Suppressor macrophage treated with lipopolysaccharide for 4 hours (primary cell): ENCODE measurements at regions not wholly inside any gene's neighbourhood (a gene's known extent, or its start where the extent isn't known, plus 50 kb on each side); places are given as distances from the start of the nearest gene placed in this dataset.

ENCODE experiments used
- DNase-seq: peaks from one replicate; pipeline ENCODE4 v3.0.0-alpha.2; 2020

DNA sequence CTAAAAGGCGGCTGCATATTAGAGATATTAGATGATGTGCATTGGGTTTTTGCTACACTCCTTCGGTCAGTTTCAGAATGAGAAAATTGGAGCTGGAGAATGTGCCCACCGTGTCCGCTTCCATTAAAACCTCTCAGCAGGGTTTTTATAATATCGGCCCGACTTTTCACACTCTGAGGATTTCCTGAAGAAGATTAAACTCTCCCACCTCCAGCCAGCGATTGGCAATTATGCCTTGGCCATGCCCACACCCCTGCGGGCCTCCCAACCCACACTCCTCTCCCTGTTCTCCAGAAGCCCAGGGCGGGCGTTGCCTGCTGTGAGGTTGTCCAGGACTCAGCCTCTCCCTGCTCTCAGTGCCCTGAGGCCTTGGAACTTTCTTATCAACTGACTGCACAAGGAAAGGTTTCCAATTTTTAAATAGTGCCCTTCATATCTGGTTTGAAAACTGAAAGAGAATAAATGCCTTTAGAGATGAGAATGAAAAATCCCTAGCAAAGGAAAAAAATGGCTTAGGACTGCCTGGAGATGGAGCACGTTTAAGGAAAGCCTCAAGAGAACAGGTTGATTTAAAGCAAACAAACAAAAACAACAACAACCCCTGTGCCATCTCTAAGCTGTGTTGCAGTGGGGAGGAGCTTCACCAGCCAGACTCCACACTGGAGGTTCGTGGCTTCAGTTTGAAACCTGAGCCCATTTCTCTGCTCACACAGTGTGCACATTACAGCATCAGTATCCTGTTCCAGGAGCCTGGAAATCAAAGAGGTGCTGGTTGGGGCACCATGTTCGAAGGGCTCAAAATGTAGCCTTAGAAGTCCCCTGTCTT is 292.9 kb downstream of the NSG2 start:
- no peak for DNase-seq

DNA sequence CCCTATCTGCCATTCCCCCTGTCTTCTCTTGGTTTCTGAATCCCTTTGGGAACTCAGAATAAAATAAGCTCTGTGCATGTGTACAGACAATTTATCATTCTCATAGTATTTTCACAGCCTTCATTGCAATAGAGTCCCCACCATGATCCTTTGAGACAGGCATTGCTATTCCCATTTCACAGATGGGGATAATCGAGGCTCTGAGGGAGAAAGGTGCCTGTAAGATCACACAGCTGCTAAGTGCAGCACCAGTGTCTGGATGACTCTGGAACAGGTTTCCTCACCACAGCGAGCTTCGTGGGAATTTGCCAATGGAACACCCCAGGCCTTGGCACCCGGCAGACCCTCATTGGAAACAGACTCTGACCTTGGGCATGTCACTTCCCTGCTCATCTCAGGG is 293.6 kb downstream of the NSG2 start:
- DNase-seq = no peak

DNA sequence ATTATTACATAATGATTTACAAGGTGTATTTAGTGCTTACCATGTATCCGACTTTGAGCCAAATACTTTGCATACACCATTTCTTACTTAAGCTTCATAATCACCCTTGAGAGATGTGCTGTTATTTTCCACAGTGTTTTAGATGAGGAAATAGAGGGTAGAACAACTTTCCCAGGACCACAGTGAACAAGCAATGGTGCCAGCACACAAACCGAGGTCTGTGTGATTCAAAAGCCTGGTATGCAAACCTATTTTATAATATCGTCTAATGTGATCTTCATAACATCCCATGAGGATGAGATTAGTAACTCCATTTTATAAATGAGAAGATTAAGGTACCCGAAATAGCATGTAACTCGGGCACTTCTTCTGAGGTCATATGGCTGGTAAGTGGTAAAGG is 294.7 kb downstream of the NSG2 start:
- DNase-seq = no peak

- no peak for DNase-seq
Observed at GRCh38 chr5:174342696-174343095, 297.2 kb downstream of the NSG2 start.

GRCh38 chr5:174343826-174344225 is 298.3 kb downstream of the NSG2 start:
- no peak for DNase-seq

- DNase-seq = no peak
Observed at GRCh38 chr5:174344335-174344734, 298.8 kb downstream of the NSG2 start.

DNA sequence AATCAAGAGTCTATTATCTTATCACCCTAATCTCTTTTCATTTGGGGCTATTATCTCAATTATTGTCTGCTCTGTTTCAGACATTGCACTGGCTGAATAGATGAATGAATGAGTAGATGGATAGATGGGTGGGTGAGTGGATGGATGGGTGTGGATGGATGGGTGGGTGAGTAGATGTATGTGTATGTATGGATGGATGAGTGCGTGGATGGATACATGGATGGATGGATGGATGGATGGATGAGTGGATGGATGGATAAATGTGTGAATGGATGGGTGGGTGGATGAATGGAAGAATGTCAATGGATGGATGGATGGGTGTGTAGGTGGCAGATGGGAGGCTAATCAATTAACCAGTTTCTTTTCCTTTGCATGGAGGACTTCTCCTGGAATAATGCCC is 301.7 kb downstream of the NSG2 start:
- DNase-seq = no peak

DNA sequence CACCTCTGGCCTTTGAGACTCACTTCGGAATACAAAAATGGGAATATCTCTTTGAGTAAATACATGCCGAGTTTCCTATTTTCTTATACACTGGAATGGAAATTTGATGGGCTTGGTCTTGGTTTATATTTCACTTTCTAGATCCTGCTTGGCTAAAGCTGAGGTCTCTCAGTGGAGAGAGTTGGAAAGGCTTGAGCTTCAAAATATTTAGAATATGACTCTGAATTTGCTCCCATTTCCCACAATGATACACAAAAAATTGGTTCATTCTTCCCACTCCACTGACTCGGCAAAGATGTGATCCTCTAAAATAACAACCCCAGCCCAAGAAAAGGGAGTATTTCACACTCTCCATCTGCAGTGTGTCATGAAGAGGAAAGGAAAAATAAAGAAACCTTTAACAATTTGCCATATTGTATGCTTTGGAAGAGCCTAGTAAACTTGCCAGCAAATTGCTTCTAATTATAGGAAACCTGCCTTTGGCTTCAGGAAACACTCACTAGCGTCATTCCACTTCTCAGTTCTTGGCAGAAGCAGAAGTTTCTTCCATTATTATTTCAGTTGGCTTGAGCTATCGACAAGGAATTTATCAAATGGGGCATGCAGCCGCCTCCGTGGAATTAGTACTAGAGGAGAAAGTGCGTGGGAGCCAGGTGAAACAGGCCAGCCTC is 302.9 kb downstream of the NSG2 start:
- DNase-seq = no peak

GRCh38 chr5:174352681-174353080 is 307.2 kb downstream of the NSG2 start:
- DNase-seq = no peak

- no peak for DNase-seq
Observed at GRCh38 chr5:174354571-174354970, 309.1 kb downstream of the NSG2 start.

DNA sequence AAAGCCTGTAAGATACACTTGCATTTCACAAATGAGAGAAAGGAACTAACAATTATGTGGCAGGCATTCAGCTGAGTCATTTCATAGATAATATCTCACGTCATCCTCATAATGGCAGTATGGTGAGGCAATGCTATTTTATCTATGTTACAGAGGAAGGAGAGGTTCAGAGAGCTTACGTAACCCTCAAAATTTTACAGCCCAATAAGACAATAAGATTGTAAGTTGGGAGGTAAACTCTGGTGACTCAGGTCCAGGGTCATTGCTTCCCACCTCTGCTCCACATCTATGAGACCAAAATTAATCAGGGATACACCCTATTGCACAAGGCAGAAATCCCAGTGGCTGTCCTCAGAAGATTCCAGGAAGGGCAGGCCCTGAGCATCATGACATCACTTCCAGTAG is 309.7 kb downstream of the NSG2 start:
- peak; percentile 2 for DNase-seq

GRCh38 chr5:174355995-174356394 is 310.5 kb downstream of the NSG2 start:
- DNase-seq = no peak

GRCh38 chr5:174356536-174356935 is 311.0 kb downstream of the NSG2 start:
- no peak for DNase-seq

- no peak for DNase-seq
Observed at GRCh38 chr5:174358276-174358675, 312.8 kb downstream of the NSG2 start.

- DNase-seq = no peak
Observed at GRCh38 chr5:174359071-174359470, 313.6 kb downstream of the NSG2 start.

DNA sequence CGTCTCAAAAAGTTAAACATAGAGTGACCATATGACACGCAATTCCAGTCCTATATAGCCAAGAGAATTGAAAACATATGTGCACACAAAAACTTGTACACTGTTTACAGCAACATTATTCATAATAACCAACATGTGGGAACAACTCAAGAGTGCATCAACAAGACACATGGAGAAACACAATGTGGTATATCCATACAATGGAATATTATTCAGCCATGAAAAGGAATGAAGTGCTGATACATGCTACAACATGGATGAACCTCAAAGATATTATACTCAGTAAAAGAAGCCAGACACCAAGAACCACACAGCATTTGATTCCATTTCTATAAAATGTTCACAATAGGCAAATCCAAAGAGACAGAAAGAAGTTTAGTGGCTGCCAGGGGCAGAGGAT is 317.0 kb downstream of the NSG2 start:
- no peak for DNase-seq

- no peak for DNase-seq
Observed at GRCh38 chr5:174363934-174364333, 318.4 kb downstream of the NSG2 start.

GRCh38 chr5:174364676-174365075 is 319.2 kb downstream of the NSG2 start:
- no peak for DNase-seq

- no peak for DNase-seq
Observed at GRCh38 chr5:174371600-174372094, 326.1 kb downstream of the NSG2 start.

GRCh38 chr5:174374206-174374605 is 328.7 kb downstream of the NSG2 start:
- no peak for DNase-seq

GRCh38 chr5:174376056-174376455 is 330.6 kb downstream of the NSG2 start:
- no peak for DNase-seq

GRCh38 chr5:174376726-174377373 is 331.3 kb downstream of the NSG2 start:
- no peak for DNase-seq

- DNase-seq = no peak
Observed at GRCh38 chr5:174378121-174378874, 332.8 kb downstream of the NSG2 start.
